NCI-H146 treated with DMSO at 0.1 percent for 48 hours (cell line): ENCODE measurements at regions not wholly inside any gene's neighbourhood (a gene's known extent, or its start where the extent isn't known, plus 50 kb on each side); places are given as distances from the start of the nearest gene placed in this dataset.
A peak's percentile ranks its signal among the peaks of the same experiment; 100 is the strongest.
"Not testable (repeated sequence)": the region's sequence is repeated elsewhere in the genome, so short reads cannot be mapped to it uniquely, and the experiment has no call there.

Source experiments
- DNase-seq: peaks from one replicate; lab custom pipeline; 2025; ENCODE audit not compliant: unreplicated experiment; lab: John Stamatoyannopoulos, UW

DNA sequence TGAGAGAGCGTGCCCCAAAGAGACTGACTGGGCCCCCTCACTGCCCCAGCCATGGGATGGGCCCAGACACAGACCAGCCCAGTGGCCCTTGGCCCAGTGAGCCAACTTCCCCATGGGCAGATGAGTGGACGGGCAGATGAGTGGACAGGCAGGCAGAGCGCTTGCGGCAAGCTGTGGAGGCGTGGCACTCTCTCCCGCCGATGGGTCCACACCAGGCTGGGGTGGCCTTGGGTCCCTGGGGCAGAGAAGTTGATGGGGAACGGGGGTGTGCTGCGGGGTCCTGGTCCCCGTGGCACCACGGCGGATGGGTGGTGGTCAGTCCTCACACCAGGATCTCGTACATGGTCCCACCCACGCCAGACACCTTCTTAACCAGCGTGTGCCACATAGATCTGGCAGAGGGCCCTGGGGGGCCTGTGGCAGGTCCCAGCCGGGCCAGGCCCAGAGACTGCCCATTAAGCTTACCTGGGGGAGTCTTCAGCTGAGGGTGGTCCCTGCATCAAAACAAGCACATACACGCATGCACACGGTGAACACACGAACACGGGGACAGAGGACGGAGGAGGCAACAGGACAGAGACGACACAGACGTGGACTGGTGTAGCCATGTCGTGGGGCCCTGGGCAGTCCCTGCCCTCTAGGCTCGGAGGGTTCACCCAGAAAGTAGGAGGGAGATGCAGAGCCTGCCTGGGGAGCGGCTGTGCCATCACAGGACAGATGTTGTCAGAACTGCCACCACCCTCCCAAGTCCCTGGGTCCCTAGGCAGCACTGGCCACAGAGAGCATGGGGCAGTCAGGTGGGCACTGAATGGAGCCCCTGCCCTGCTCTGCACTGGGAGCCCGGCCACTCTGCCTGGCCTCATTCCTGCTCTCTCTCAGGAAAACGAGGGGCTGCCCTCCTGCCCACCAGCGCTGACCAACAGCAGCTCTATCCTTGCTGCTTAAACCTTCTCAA is 182.2 kb downstream of the IGLL1 start:
- no peak for DNase-seq

DNA sequence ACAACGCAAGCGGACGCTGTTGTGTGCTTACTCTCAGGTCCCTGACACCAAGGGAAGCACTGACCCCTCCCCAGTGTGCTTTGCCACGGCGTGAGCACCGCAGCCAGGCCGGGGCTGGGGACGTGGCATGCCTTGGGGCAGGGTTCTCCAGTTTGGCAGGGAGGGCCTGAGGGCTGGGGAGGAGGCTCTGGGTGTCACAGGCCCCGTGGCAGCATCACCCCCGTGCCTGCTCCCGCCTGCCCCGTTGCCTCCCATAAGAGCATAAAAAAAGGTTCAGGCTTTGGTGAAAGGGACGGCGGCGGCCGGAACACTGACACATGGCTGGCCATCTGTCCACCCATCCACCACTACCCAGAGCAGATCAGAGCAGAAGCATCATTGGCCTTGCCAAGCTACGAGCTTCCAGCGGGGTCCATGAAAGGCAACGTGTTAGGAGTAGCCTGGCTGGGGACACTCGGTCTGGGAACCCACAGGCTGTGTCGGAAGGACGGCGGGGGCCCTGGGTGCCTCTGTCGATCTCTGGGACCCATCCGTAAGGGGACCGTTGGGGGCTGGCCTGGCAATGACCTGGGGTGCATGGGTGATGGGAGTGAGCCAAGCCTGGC is 183.0 kb downstream of the IGLL1 start:
- no peak for DNase-seq

DNA sequence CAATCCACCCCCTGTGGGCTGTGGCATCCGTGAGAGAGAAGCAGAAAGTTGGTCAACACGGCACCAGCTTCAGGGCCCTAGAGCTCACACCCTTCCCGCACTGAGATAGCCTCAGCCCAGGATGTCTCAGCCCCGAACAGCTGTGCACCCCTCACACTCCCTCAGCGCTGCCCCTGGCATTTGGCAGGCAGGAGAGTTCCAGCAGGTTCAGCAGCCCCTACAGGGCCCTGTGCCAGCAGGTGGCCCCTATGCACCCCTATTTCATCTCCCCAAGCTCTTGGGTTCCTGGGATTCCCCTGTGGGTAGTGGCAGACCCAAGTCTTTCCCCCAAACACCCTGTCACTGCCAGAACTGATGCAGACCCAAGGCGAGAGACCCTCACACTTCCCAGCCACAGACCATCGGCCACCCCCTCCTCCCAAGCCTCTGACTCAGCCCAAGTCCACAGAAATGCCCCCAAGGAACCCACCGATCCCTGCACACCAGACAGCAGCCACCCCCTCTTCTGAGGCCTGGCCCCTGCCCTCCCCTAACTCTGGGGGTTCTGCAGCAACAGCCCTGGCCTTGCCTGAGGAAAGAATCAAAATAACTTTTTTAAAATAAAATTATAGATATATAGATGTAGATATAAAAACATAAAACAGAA is 183.6 kb downstream of the IGLL1 start:
- no peak for DNase-seq

DNA sequence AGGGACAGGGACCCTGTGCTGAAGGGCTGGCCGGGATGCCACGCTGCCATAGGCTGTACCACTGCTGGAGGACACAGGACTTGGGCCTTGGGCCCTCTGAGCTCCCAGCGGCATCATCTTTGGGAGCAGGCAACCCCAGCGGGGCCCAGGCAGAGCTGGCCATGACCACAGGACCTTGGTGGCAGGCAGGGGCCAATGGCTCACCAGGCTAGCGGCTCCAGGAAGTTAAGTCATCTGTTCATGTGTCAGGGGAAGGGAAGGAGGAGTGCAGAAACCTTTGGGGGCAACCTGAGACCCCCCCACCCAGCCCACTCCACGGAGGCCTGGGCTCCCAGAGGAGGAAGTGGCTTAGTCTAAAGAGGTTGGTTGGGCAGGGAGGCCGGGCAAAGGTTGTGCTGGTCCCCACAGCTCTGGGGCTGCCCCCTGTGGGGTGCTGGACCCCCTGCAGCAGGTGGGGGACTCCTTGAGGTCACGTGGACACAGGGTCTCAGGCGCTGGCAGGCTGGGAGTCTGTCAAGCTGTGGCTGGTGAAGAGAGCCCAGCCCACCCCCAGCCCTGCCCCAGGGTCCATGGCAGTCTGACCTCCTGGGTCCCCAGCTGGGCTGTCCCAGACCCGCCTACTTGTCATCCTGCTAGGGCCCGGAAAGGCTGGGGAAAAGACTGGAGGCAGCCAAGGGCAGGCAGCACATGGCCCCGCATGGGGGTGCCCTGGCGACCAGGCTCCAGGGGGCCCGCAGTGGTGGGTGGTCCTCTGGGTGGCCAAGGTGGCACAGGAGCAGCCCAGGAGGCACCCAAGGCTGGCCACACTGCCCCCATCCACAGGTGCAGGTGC is 184.3 kb downstream of the IGLL1 start:
- DNase-seq = no peak

DNA sequence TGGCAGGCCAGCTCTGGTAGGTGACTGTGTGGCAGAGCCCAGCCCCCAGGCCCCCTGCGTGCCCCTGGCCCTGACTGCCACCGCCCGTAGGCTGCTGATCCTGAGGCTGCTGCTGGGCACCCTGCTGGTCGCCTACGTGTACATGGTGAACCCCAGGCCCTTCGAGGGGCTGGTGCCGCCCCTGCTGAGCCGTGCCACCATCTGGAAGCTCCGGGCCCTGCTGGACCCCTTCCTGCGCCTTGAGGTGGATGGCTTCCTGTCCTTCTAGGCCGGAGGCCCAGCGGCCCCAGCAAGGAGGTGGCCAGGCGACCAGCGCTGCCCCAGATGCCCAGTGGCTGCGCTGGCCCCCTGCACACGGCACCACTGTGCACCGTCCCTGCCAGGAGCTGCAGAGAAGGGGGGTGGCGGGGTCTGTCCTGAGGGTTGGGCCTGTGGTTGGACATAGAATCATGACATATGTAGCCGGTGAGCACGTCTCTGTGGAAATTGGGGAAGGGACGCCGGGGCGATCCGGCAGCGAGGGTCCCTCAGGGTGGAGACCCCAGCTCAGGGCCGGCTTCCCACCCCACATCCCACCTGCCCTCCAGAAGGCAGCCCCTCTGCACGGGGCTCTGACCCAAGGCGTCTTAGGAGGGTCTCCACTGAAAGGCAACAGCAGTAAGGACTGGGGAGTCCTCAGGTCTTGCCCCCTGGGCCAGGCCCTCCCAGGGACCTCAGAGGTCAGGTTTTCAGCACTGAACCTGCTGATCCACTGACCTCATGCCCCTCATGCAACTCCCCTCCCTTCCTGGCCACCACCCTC is 185.4 kb downstream of the IGLL1 start:
- DNase-seq = no peak

DNA sequence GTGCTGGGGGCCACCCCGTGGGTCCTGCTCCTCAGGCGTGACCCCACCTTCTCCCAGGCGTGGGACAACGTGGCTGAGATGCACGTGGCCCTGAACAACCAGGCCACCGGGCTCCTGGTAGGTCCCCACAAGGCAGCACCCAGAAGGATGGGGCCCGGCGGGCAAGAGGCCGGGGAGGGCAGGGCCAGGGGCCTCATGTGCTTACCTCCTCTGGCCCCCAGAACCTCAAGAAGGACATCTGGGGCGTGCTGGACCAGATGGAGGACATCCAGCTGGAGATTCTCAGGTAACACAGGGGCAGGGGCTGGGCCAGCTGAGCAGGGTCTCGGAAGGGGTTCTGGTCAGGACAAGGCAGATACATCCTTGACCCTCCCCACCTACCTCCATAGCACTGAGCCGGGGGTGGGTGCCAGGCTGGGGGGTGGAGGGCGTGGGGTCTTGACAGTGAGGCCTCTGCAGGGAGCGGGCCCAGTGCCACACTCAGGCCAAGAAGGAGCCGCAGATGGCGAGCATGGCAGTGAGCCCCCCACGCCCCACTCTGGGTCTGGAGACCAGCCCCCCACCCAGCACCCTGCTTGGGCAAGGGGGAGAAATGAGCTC is 186.3 kb downstream of the IGLL1 start:
- no peak for DNase-seq

DNA sequence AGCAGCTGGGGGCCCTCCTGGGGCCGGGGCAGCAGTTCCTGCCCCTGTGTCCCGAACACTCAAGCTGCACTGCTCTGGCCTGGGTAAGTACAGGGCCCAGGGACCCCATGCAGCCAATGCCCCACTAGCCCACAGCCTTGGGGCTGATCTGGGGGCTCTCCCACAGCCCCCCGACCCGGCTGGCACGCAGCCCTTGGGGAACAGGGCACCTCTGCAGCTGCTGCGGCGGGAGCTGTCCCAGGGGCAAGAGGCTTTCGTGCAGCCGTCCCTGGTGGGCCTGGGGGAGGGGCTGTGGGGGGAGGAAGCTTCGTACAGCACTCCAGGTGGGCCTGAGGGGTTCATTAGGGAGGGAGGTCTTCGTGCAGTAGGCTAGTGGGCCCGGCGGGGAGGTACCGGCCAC is 186.9 kb downstream of the IGLL1 start:
- not testable (repeated sequence) for DNase-seq

DNA sequence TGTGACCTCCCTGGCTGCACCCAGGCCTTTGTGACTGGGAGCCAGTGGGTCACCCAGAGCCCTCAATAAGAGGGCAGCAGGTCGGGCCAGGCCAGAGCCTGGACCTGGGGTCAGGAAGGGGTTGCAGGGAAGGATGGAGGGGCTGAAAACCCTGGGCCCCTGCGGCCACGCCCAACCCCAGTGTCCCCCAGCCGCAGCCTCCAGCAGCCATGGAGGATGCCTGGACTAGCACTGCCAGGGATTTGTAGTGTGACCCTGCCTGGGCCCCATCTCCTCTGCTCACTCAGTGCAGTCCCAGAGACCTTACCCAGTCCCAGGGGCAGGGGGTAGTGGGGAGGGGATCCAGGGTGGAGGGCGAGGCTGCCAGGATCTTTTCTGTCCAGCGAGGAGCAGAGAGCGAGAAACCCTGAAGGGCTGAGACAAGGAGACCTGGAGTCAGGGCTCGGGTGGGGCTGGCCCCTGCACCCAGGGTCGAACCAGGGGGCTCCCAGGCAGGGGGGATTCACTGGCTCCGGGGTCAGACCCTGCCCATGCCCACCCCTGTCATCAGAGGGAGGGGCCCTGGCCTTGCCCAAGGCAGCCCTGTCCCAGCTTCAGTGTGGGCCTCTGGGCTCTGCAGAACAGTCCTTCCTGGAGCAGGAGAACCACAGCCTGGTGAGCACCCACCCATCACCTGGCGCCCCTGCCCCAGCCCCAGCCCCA is 187.5 kb downstream of the IGLL1 start:
- DNase-seq = no peak

DNA sequence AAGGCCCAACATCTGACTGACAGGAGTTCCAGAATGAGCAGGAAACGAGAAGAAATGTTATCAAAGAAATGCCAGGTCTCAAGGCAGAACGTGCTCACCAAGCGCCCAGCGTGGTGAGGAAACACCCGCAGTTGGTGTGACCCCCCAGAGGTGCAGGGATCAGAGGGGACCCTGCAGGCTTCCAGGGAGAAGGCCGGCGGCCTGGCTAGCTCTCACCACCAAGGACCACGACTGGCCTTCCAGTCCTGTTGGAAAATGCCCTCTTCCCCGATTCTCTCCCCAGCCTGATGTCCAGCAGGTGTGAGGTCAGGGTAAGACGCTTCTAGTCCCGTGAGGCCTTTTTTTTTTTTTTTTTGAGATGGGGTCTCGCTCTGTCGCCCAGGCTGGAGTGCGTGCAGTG is 189.1 kb downstream of the IGLL1 start:
- no peak for DNase-seq

DNA sequence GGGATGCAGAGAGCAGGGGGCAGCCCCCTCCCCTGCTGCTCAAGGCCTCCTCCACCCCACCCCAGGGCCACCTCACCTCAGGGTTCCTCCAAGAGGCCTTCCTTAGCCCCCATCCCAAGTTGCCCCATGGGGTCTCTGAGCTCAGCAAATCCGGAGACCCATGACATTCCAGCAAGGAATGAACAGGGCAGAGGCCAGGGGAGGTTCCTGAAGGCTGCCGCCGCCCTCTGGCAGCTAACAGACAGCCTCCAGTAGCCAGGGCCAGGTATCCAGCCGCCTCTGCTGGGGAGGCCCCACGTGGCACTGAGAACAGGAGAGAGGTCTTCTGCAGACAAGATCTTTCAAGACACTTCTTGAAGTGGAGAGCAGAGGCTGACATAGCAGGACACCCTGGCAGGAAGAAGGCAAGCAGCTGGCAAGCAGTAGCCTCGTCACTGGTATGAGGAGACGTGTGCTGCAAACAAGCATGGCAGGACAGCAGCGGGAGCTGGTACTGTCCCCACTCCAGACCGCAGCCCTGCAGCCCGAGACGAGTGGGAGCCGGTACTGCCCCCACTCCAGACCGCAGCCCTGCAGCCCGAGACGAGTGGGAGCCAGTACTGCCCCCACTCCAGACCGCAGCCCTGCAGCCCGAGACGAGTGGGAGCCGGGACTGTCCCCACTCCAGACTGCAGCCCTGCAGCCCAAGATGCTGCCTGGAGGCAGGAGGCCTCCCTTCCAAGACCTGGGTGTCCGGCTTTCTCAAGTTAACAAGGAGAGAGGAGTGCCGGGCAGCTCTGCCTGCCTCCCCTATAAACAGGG is 190.6 kb downstream of the IGLL1 start:
- DNase-seq = no peak

DNA sequence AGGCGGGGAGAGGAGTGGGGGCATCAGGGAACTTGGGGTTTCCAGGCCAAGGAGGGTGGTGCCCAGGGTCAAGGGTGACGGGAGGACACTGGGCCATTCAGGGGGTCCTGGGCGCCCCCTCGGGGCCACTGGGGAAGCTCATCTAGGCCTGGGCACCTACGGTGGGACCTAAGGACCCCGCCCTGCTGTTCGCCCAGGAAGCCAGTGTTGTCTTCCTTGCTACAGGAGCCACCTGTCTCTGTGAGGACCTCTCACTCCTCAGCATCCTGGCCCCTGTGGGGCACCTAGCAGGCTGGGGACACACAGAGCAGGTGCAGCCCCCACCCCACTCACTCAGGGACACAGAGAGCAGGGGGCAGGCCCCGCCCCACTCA is 191.6 kb downstream of the IGLL1 start:
- no peak for DNase-seq

DNA sequence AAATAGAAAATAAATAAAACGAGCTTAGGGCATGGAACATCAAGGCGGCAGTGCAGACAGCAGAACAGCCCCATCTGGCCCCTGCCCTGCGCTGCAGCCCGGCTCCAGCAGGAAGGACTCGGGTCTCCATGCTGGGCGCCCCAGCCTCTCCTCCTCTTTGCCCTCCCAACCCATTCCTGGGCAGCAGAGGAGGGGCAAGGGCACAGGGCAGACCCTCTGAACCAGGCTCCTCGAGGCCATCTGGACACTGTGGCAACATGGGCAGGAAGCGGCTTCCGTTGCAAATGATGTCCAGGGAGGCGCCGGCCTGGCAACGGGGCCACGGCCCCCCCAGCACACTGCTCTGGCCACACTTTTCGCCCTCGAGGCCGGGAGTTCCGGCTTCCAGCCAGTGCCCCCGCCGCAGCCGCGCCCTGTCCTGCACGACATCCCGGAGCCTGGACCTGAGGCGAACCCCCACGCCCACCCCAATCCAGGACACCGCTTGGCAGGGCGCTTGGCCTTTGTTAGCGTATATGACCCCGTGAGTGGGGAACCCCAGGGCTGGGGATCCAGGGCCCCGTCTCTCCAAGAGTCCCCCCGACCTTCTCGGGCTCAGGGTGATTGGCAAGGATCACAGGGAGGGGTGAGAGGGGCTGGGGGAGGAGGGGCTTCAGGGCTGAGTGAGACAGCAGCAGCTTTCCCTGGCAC is 192.1 kb downstream of the IGLL1 start:
- DNase-seq = no peak

DNA sequence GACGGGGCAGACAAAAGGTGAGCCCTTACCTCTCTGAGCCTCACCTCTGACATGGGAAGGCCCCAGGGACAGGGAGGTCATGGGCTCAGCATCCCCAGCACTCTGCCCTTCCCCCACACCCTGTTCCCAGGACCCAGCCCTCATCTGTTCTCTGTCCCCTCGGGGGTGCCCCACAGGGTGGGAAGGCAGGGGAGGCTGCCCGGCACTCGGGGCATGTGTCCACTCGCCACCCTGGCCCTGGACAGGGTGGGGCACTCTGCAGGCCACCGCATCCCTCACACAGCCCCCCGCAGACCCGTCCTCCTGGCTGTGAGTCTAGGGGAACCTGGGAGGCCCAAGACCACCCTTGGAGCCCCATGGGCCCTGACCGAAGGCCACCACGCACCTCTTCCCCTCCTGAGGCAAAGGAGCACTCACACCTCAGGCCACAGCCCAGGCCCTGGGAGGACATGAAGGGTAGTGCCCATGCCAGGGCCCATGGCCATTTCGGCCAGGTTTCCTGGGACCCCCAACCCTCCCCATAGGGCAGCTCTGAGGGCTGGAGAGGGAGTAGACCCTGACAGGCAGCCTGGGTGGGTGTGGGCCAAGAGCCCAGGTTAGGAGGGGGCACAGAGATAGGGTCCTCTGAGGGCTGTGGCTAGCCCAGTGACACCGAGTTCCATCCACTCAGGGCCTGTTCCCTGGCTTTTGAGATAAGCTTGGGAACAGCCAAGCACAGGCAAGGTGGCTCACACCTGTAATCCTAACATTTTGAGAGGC is 193.1 kb downstream of the IGLL1 start:
- DNase-seq = no peak

DNA sequence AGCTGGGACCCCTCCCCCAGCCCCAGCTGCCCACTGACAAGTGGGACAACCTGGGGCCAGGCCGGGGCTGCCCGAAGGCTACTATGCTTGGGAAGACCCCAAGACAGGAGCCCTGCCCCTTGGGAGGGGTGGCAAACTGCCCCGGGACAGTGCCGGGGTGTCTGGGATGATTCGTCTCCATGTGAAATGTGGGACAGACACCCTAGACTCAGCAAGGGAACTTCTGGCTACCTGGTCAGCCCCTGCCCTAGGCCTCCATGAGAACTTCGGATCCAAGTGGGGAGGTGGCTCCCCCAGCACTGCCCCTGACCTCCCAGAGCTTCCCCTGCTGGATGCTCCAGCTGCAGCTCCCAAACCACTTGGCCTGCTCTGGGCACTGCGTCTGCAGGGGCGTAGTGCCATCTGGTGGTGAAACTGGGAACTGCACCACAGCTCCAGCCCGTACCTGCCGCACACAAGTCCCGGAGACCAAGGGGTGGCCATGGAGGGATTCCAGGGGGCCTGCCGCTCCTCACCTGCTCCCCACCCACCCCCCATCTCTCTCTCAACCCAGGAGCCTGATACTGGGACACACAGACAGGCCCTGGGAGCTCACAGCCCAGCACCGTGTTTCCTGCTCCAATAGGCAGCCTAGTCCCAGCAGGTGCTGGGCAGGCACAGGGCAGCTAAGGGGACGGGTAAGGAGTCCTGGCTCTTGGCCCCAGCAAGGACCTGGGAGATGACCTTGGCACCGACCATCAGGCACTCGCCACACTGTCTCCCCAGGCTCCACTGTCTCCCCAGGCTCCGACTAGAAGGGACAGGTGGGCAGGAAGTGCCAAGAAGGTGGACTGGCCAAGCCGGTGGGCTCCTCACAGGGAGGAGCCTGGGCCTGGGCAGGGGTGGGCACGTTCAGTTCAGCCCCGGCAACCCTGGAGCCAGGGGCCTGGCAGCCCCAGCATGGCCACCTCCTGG is 194.1 kb downstream of the IGLL1 start:
- DNase-seq = peak; percentile 33

DNA sequence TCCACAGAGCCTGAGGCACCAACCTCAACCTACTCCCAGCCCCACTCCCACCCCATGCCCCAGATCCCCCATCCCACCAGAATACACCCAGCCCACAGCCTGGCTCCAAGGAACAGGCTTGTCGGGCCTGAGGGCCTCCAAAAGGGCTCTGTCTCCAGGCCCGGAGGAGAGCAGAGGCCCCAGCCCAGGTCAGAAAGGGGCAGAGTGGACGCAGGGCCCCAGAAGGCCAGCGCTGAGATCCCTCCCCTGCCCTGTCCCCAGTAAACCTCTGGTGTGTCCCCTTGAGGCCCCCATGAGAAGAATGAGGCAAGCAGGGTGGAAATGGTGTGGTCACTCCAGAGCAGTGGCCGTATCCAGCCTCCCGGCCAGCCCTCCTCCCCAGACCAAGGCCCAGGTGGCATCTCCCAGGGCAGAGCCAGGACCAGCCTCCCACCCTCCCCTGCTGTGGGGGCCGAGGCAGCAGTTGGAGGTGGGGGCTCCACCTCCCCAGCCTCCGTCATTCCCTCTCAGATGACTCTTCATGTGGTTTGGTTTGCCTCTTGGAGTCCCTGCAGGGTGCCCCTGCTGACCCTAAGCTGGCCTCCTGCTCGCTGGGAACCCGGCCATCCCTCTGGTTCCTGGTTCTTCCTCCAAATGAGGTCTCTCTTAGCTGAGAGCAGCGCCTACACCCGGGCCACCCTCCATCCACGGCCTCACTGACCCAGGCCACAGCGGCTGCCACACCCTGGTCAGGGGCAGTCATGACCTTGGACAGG is 195.0 kb downstream of the IGLL1 start:
- DNase-seq = no peak
